ENCODE measurements at regions not wholly inside any gene's neighbourhood (a gene's known extent, or its start where the extent isn't known, plus 50 kb on each side); places are given as distances from the start of the nearest gene placed in this dataset.

DNA sequence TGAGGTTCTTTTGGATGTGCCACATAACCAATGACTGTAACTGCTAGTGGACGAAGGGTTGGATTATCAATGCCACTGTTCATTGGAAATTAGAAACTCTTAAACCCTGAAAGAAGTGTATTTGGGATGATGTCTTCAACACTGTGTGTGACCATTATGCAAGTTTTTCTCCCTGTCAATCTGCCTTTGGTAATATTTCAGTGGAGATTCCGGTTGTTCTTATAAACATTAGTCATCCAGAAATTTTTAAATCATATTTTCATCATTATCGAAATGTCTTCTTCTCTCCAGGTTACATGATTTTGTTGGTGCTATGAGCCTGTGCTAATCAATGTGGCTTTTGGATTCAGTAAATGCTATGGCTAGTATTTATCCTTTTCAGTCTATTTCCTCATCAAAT is 61.7 kb upstream of the KLF6 start:
- TF ChIP-seq, protein P1, sequence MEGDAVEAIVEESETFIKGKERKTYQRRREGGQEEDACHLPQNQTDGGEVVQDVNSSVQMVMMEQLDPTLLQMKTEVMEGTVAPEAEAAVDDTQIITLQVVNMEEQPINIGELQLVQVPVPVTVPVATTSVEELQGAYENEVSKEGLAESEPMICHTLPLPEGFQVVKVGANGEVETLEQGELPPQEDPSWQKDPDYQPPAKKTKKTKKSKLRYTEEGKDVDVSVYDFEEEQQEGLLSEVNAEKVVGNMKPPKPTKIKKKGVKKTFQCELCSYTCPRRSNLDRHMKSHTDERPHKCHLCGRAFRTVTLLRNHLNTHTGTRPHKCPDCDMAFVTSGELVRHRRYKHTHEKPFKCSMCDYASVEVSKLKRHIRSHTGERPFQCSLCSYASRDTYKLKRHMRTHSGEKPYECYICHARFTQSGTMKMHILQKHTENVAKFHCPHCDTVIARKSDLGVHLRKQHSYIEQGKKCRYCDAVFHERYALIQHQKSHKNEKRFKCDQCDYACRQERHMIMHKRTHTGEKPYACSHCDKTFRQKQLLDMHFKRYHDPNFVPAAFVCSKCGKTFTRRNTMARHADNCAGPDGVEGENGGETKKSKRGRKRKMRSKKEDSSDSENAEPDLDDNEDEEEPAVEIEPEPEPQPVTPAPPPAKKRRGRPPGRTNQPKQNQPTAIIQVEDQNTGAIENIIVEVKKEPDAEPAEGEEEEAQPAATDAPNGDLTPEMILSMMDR (IDR thresholded peaks at IDR 0.05; ENCODE audit: low read depth, low read length) = no peak
- TF ChIP-seq MYC (IDR thresholded peaks at IDR 0.05; ENCODE audit: low read depth, low read length) (no peak), POLR2A (IDR thresholded peaks at IDR 0.05; ENCODE audit: extremely low read depth, insufficient read length) (no peak), MAX (IDR thresholded peaks at IDR 0.05; ENCODE audit: low read depth, low read length) (no peak)

Data from NB4 (cell line).